H54 (cell line): ENCODE measurements at regions not wholly inside any gene's neighbourhood (a gene's known extent, or its start where the extent isn't known, plus 50 kb on each side); places are given as distances from the start of the nearest gene placed in this dataset.

Experiments
- DNase-seq: peaks from one replicate; pipeline ENCODE4 v3.0.0; 2011; ENCODE audit warnings: low spot score, mixed read lengths; ENCODE audit not compliant: insufficient read length
- FAIRE-seq: peaks from 3 replicates; lab custom pipeline; 2011; peaks lifted over from hg19 to GRCh38; lab: Jason Lieb, UNC
- POLR2A ChIP-seq: IDR thresholded peaks from 2 replicates; pipeline ENCODE4 v1.6.1; 2011; ENCODE audit warnings: low read depth, mild to moderate bottlenecking, low read length

DNA sequence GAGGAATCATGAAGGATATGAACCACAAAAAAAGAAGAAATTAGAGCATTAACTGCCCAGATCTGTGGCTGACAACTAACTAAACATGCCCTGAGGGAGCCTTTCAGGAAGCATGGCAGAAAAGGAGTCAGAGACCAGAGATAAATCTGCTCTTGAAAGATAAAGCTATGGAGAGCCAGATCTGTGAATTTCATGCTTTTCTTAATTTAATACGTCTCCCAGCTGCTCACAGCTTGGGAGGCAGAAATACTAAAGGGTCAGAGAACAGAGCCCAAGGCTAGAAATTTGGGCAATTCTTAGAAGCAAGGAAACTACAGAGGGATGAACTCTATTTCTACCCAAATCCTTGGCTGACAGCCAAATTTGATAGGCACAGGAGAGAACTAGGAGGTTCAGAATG lies 223.0 kb upstream of the DPP10 start:
- DNase-seq (no peak), FAIRE-seq (no peak)
- TF ChIP-seq POLR2A: no peak

- DNase-seq (no peak), FAIRE-seq (no peak)
- no peak for TF ChIP-seq POLR2A
These were observed 220.1 kb upstream of the DPP10 start for GRCh38 chr2:114222344-114222743.

- DNase-seq (no peak), FAIRE-seq (no peak)
- no peak for TF ChIP-seq POLR2A
These were observed 210.5 kb upstream of the DPP10 start for GRCh38 chr2:114231921-114232320.

DNA sequence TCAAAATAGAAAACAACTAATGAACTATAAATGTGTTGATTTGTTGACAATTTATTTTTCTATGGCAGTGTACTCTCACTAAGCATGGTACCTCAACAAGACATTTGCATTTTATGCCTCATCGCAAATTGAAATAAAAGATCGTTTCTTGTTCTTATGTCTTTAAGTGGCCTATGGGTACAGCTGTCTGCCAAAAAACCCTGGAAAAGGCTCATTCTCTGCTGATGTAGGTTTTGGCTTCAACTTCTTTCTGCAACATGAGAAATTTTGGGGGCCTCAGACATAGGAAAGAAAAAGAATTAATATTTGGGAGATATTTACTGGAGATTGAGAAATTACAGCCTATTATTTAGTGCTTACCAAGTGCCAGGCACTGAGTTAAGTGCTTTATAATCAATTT lies 205.1 kb upstream of the DPP10 start:
- no peak for DNase-seq
- no peak for FAIRE-seq

GRCh38 chr2:114238910-114239559 lies 203.4 kb upstream of the DPP10 start:
- no peak for DNase-seq
- TF ChIP-seq POLR2A: no peak
- FAIRE-seq: no peak

More for the DNA sequence above, 205.1 kb upstream of the DPP10 start:
- TF ChIP-seq POLR2A: no peak

DNA sequence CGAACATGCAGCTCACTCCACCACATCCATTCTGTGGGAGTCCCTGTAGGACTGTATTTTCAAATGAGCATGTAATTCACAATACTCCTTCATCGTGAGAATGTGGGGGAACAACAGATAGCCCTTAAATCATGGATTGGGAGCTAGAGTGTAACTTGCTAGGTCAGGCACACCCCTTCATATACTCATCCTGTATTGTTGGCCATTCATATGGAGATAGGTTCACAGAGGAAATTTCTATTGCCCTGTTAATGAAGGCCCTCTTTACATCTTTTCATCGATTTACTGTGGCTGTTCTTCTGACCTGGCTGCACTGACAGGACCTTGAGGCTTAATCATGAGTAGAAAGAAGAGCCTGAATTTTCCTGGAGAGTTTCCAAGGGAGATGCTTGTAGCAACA lies 193.8 kb upstream of the DPP10 start:
- no peak for TF ChIP-seq POLR2A
- FAIRE-seq: no peak
- no peak for DNase-seq

DNA sequence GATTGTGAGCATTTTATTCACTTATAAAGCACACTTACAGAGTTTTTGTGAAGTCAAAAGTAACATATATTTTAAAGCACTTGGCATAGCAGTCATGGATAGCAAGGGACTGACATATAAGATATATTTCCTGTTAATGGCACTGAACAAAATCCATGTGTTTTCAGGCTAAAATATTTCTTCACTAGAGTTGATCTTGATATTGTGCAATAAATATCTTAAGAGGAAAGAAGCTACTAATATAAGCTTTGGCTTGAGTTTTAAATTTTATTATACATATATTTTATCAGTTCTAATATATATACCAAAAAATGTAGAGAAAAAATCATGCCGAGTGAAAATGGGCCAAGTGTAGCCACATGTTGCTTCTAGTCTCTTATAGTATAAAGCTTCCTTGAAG lies 189.7 kb upstream of the DPP10 start:
- TF ChIP-seq POLR2A: no peak
- FAIRE-seq (no peak), DNase-seq (no peak)

- DNase-seq (no peak), FAIRE-seq (no peak)
These were observed 187.6 kb upstream of the DPP10 start for GRCh38 chr2:114254875-114255274.

DNA sequence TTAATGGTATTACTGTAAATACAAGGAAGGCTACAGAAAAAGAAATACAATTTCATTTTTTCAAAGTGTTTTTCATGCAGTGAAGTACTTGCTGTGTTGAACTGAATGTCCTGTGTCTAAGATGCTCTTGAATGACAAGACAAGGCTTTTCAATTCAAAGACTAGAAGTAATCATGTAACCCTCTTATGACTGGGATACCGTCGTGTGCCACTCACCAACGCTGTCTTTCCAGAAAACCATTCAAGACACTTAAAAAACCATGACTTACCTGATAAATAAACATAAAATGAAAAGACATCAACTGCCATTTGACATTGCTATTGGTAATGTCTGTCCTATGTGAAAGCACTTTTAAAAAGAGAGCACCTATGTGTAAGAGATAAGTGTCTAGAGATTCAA lies 183.1 kb upstream of the DPP10 start:
- FAIRE-seq: no peak
- no peak for DNase-seq
- no peak for TF ChIP-seq POLR2A

More at GRCh38 chr2:114254875-114255274, 187.6 kb upstream of the DPP10 start:
- TF ChIP-seq POLR2A: no peak

DNA sequence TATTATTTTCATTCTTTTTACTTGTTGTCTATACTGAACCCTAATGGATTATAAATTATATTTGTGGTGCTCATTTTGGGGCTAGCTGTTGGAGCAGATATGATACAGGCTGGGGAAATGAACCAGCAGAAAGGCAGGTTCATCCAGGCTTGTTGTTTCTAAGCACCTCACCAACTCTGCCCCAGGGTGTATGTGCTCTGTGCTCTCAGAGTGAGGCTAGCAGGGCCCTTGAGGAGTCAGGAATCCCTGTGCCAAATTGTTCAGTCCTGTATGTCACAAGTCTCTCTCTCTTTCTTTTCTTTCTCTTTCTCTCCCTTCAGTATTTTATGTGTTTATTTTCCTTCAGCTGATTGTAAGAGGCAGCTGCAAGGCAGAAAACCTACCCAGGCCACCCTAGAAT lies 181.1 kb upstream of the DPP10 start:
- FAIRE-seq: no peak
- TF ChIP-seq POLR2A: no peak
- no peak for DNase-seq

DNA sequence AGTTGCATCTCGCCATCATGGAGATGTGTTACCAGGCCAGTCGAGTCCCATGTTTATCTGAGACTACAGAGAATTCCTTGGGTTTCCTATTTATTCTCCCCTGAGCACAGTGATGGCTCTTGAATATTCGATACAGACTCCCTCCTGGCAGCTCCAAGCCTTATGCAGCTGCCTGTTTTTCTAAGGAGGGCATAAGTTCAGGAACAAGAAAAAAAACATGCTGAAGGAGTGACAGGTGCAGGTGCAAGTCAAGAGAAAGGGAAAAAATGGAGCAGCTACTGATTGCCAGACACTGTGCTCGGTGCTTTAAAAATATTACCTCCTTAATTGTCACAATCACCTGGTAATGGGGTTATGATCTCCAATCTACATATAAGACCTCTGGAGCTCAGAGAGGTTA lies 177.2 kb upstream of the DPP10 start:
- DNase-seq (no peak), FAIRE-seq (no peak)
- no peak for TF ChIP-seq POLR2A

GRCh38 chr2:114274957-114275356 lies 167.5 kb upstream of the DPP10 start:
- no peak for DNase-seq
- TF ChIP-seq POLR2A: no peak
- no peak for FAIRE-seq

DNA sequence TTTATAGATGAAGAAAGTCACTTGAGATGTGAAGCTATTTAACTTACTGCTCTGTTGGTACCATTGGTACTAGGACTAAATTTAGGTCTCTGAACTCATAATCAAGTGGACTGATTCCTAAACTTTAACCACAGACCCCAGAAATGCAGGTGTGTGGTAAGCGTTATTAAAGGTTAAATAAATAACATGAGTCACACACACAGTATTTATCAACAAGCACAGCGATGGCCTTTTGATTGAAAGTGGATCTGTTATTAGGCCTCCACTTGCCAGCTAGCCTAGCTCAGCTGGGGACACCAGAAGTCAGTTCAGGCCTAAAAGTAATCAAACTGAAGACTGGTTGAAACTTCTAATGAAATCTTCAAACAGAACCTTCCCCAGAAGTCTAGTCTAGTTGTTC lies 161.3 kb upstream of the DPP10 start:
- no peak for FAIRE-seq
- DNase-seq: no peak
- no peak for TF ChIP-seq POLR2A

DNA sequence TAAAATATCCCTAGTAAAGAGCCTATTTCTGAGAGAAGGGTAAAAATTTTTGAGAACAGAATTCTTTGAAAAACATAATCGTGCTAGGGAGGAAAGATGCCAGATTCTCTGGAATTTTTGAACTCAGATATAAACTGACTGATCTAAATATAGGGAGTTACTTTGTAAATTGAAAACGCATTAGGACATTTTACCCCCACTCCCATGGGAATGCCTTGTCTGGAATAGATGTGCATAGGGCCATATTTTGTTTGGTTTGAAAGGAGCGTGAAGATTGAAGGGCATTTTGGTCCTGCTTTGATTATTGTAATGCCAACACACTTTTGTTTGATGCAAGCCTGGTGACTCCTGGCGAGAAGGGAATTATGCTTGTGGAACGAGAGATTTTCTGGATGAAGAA lies 158.7 kb upstream of the DPP10 start:
- DNase-seq (no peak), FAIRE-seq (no peak)
- no peak for TF ChIP-seq POLR2A

GRCh38 chr2:114286438-114286837 lies 156.0 kb upstream of the DPP10 start:
- FAIRE-seq (no peak), DNase-seq (no peak)

More at GRCh38 chr2:114286438-114286837, 156.0 kb upstream of the DPP10 start:
- no peak for TF ChIP-seq POLR2A
